IPS DF 6.9 (cell line): ENCODE measurements at regions not wholly inside any gene's neighbourhood (a gene's known extent, or its start where the extent isn't known, plus 50 kb on each side); places are given as distances from the start of the nearest gene placed in this dataset.
"Not testable (repeated sequence)": the region's sequence is repeated elsewhere in the genome, so short reads cannot be mapped to it uniquely, and the experiment has no call there.

Experiments
- DNase-seq: peaks from one replicate; pipeline ENCODE4 v3.0.0-alpha.2; 2013; ENCODE audit warnings: low read depth, low spot score
- H3K27ac ChIP-seq: one replicate; pipeline ENCODE4 v1.5.1; 2013; ENCODE audit warnings: low read length, control low read depth
- H3K27me3 ChIP-seq: 2 replicates; pipeline ENCODE4 v1.6.1; 2013; ENCODE audit warnings: mild to moderate bottlenecking, low read length; ENCODE audit not compliant: control insufficient read depth, insufficient read depth
- H3K36me3 ChIP-seq: 2 replicates; pipeline ENCODE4 v1.6.1; 2013; ENCODE audit warnings: low read length; ENCODE audit not compliant: control insufficient read depth, insufficient read depth
- H3K4me1 ChIP-seq: 2 replicates; pipeline ENCODE4 v1.6.1; 2013; ENCODE audit warnings: low read length; ENCODE audit not compliant: control insufficient read depth, insufficient read depth
- H3K4me3 ChIP-seq: 2 replicates; pipeline ENCODE4 v1.5.1; 2013; ENCODE audit warnings: mild to moderate bottlenecking, low read length
- H3K9me3 ChIP-seq: 2 replicates; pipeline ENCODE4 v1.6.1; 2013; ENCODE audit warnings: low read length, inconsistent platforms; ENCODE audit not compliant: control insufficient read depth, insufficient read depth
- WGBS: extraction: QIAGEN DNeasy Blood & Tissue Kit; methylation state at CpG from one replicate; pipeline ENCODE4 v1.1.7; 2013; ENCODE audit warnings: mixed read lengths, missing lambda C conversion rate; ENCODE audit not compliant: insufficient read length, insufficient coverage; 5-methylcytosine and 5-hydroxymethylcytosine counted together

GRCh38 chr10:77721815-77722214 is 84.2 kb upstream of the KCNMA1 start:
- Histone ChIP-seq H3K4me1 (peaks cover under 1% of the 10 kb centered on the region), H3K4me3 (no peak overlapping the region), H3K36me3 (no peaks in the 10 kb centered on the region), H3K27ac (no peak overlapping the region), H3K27me3 (no peaks in the 10 kb centered on the region), H3K9me3 (no peaks in the 10 kb centered on the region)
- no CpG with 5 or more reads among the region's 3 CpGs for WGBS
- DNase-seq: no peak

GRCh38 chr10:77718957-77719356 is 81.3 kb upstream of the KCNMA1 start:
- no peaks in the 10 kb centered on the region for H3K27me3 ChIP-seq
- no CpG with 5 or more reads among the region's 2 CpGs for WGBS
- H3K27ac ChIP-seq: no peak overlapping the region
- H3K9me3 ChIP-seq: no peaks in the 10 kb centered on the region
- peaks cover 2% of the 10 kb centered on the region for H3K4me1 ChIP-seq
- DNase-seq: no peak
- H3K36me3 ChIP-seq: no peaks in the 10 kb centered on the region
- no peak overlapping the region for H3K4me3 ChIP-seq

- not testable (repeated sequence) for H3K4me3 ChIP-seq, H3K36me3 ChIP-seq, H3K9me3 ChIP-seq, DNase-seq, H3K4me1 ChIP-seq, H3K27me3 ChIP-seq, H3K27ac ChIP-seq
- WGBS: no CpG with 5 or more reads among the region's 6 CpGs
These were observed 80.7 kb upstream of the KCNMA1 start for GRCh38 chr10:77718312-77718711.

GRCh38 chr10:77717336-77717735 is 79.7 kb upstream of the KCNMA1 start:
- WGBS: no CpG with 5 or more reads among the region's 3 CpGs
- Histone ChIP-seq H3K4me3 (no peak overlapping the region), H3K27ac (no peak overlapping the region), H3K27me3 (no peaks in the 10 kb centered on the region), H3K9me3 (no peaks in the 10 kb centered on the region), H3K36me3 (no peaks in the 10 kb centered on the region), H3K4me1 (peaks cover 2% of the 10 kb centered on the region)
- no peak for DNase-seq

GRCh38 chr10:77716458-77717317 is 79.1 kb upstream of the KCNMA1 start:
- H3K9me3 ChIP-seq: no peaks in the 10 kb centered on the region
- no peak overlapping the region for H3K27ac ChIP-seq
- no peak for DNase-seq
- H3K4me1 ChIP-seq: peaks cover 3% of the 10 kb centered on the region
- no peaks in the 10 kb centered on the region for H3K27me3 ChIP-seq
- WGBS: no CpG with 5 or more reads among the region's 13 CpGs
- no peak overlapping the region for H3K4me3 ChIP-seq
- H3K36me3 ChIP-seq: no peaks in the 10 kb centered on the region

- no peak for DNase-seq
- no peak overlapping the region for H3K4me3 ChIP-seq
- WGBS: no CpG with 5 or more reads among the region's 1 CpG
- H3K27ac ChIP-seq: no peak overlapping the region
- no peaks in the 10 kb centered on the region for H3K27me3 ChIP-seq
- peaks cover 5% of the 10 kb centered on the region for H3K4me1 ChIP-seq
- H3K36me3 ChIP-seq: no peaks in the 10 kb centered on the region
- no peaks in the 10 kb centered on the region for H3K9me3 ChIP-seq
These were observed 77.9 kb upstream of the KCNMA1 start for GRCh38 chr10:77715536-77715935.

GRCh38 chr10:77715088-77715487 is 77.5 kb upstream of the KCNMA1 start:
- WGBS: no CpG with 5 or more reads among the region's 3 CpGs
- H3K9me3 ChIP-seq: no peaks in the 10 kb centered on the region
- no peak overlapping the region for H3K4me3 ChIP-seq
- no peaks in the 10 kb centered on the region for H3K36me3 ChIP-seq
- peaks cover 8% of the 10 kb centered on the region for H3K4me1 ChIP-seq
- H3K27ac ChIP-seq: no peak overlapping the region
- DNase-seq: no peak
- no peaks in the 10 kb centered on the region for H3K27me3 ChIP-seq

- 100% methylated on average over 1 of the region's 14 CpGs for WGBS
- peaks cover 13% of the 10 kb centered on the region for H3K4me1 ChIP-seq
- no peaks in the 10 kb centered on the region for H3K36me3 ChIP-seq
- DNase-seq: no peak
- no peaks in the 10 kb centered on the region for H3K9me3 ChIP-seq
- H3K27ac ChIP-seq: no peak overlapping the region
- no peak overlapping the region for H3K4me3 ChIP-seq
- H3K27me3 ChIP-seq: no peaks in the 10 kb centered on the region
These were observed 76.1 kb upstream of the KCNMA1 start for GRCh38 chr10:77713521-77714280.

- no peak overlapping the region for H3K27ac ChIP-seq
- no peaks in the 10 kb centered on the region for H3K9me3 ChIP-seq
- H3K27me3 ChIP-seq: no peaks in the 10 kb centered on the region
- no CpG with 5 or more reads among the region's 1 CpG for whole genome bisulfite sequencing
- no peak for DNase-seq
- H3K36me3 ChIP-seq: no peaks in the 10 kb centered on the region
- H3K4me3 ChIP-seq: no peak overlapping the region
- peaks cover 13% of the 10 kb centered on the region for H3K4me1 ChIP-seq
These were observed 74.6 kb upstream of the KCNMA1 start for GRCh38 chr10:77712207-77712606.

GRCh38 chr10:77711683-77712049 is 74.1 kb upstream of the KCNMA1 start:
- no CpG with 5 or more reads among the region's 9 CpGs for WGBS
- H3K4me1 ChIP-seq: peaks cover 11% of the 10 kb centered on the region
- H3K36me3 ChIP-seq: no peaks in the 10 kb centered on the region
- no peak overlapping the region for H3K4me3 ChIP-seq
- no peaks in the 10 kb centered on the region for H3K9me3 ChIP-seq
- DNase-seq: no peak
- H3K27me3 ChIP-seq: no peaks in the 10 kb centered on the region
- H3K27ac ChIP-seq: no peak overlapping the region
